ENCODE measurements at regions not wholly inside any gene's neighbourhood (a gene's known extent, or its start where the extent isn't known, plus 50 kb on each side); places are given as distances from the start of the nearest gene placed in this dataset.
A peak's percentile ranks its signal among the peaks of the same experiment; 100 is the strongest.
"Not testable (repeated sequence)": the region's sequence is repeated elsewhere in the genome, so short reads cannot be mapped to it uniquely, and the experiment has no call there.

DNA sequence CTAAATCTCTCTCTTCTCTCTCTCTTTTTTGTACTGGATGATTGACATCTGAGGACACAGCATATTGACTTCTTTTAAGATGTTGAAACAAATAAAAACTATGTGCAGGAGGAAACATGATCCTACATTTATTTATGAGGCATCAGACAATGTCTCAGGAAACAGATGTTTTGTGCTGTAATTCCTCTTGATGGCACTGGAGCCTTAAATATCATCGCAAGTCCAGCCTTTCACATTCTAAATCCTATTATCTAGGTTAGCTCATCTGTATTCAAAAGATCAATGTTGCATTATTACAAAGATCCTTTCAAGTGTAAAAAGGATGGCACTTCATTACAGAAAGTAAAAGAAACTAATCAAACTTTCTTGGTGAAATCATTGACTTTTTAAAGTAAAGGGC lies 63.9 kb downstream of the MAT2B start:
- DNase-seq = peak in 1 of 3 donors; percentile 17

- peak in 2 of 3 donors; percentile 29 to 86 for DNase-seq
Observed at GRCh38 chr5:163571744-163572143, 66.3 kb downstream of the MAT2B start.

- DNase-seq = no peak
Observed at GRCh38 chr5:163574472-163575440, 69.3 kb downstream of the MAT2B start.

- DNase-seq = no peak
Observed at GRCh38 chr5:163578652-163579051, 73.2 kb downstream of the MAT2B start.

GRCh38 chr5:163579729-163580128 lies 74.3 kb downstream of the MAT2B start:
- DNase-seq = no peak

GRCh38 chr5:163580516-163580915 lies 75.1 kb downstream of the MAT2B start:
- no peak for DNase-seq

GRCh38 chr5:163583491-163584153 lies 78.2 kb downstream of the MAT2B start:
- DNase-seq = not testable (repeated sequence)

DNA sequence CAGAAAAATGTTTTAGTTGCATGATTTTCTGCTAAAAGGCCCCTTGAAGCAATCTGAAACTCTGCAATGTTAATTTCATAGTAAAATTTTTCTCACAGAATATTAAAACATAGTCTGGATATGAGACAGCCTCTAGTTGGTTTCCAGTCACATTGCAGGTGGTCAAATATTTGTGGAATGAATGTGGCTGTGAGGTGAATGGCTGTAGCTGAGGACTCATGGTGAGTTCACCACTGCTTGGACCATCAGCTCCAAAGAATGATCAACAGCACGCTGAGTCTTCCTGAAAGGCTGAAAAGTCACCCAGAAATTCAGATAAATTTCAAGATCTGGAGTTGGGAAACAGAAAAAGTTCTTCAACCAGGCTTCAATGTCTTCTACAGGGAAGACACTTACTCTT lies 79.8 kb downstream of the MAT2B start:
- peak in 1 of 3 donors; percentile 49 for DNase-seq

- DNase-seq = no peak
Observed at GRCh38 chr5:163586531-163586956, 81.1 kb downstream of the MAT2B start.

DNA sequence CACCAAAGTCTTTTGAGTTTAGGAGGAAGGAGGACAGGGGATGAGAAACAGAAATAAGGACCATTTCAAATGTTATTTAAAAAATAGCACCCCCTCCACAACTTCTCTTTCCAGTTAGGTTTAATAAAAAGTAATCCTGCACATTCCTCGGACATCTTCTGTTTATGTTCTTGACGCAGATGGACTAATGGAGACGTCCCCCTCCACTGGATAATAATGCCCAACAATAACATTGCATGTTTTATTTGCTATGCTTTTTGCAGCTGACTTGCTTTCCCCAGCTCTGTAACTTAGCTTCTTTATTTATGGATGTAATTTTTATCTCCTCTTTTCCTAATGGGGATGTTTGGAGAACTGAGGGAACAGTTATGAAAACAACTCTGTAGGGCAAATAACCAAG lies 89.5 kb downstream of the MAT2B start:
- no peak for DNase-seq

DNA sequence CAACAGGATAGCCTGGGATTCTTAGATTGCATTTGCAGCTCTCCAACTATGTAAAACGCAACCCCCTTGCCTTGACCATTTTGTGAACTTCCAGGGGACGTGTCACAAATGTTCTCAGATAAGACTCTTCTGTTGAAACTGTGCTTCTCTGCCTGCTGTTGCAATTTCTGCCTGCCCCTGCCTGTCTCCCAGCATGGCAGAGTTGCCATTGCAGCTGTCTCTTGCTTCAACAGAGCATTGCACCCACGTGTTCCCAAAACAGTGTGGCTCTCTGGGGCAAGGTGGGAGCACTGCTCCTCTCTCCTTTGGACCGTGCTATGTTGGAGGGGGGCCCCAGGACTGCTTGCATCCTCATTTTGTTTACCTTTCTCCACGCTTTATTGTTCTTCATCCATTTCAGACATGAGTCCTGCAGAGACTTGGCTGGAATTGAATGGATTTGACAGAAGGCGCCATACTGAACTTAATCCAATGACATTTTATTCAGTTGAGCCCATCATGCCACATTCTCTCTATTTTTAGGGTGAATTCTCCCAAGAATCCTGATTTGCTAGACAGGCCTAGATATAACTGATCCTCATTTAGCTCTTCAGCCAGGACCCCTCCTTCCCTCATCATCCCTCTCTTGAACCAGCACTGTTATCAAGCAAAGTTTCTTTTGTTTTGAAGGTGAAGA lies 90.7 kb downstream of the MAT2B start:
- no peak for DNase-seq

DNA sequence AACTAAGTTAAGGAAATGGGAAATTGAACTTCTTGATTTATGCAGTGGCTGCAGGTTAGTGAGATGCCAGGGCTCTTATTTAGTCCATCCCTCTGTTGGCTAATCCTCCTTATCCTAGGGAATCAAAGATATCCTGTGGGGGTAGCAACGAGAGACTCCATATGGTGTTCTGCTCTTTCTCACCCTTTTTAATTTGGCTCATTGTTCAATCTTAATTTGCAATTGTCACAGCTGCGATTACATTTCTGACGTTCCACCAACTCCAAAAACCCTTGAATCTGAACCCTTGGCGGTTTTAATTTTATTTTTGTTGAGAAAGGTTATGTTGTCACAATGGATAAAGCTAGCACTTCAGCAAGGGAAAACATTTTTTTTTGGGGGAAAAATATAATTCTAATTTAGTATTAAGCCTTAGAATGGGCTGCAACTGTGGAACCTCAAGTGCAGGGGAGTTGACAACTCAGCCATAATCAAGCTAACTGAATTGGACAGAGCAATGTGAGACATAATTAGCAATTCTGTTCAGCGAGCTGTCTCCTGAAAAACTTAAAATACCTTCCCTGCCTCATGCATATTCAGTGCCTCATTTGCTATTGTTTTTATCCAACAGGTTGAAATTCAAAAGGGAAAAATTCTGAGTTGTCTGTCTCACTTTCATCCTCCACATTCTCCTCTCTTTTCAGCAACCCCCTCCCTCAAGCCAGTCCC lies 91.3 kb downstream of the MAT2B start:
- no peak for DNase-seq

- no peak for DNase-seq
Observed at GRCh38 chr5:163604013-163604412, 98.6 kb downstream of the MAT2B start.

- DNase-seq = no peak
Observed at GRCh38 chr5:163607256-163607655, 101.8 kb downstream of the MAT2B start.

DNA sequence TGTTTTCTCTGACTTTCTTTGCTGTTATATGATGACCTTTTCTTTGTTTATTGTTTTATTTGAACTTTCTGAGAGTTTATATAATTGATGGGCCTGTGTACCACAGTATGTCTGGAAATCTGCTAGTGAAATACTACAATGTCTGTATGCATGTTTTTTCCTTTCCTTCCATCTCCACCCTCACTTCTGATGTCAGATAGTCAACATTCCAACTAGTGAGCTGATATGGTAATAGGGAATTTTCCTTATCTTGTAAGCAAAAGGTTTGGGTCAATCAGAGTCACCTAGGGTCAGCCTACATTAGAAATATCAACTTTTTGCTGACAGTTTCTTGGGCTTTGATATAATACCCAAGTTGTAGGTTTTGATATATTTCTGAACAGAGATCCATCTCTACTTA lies 103.2 kb downstream of the MAT2B start:
- no peak for DNase-seq

GRCh38 chr5:163609910-163610309 lies 104.5 kb downstream of the MAT2B start:
- DNase-seq = no peak

DNA sequence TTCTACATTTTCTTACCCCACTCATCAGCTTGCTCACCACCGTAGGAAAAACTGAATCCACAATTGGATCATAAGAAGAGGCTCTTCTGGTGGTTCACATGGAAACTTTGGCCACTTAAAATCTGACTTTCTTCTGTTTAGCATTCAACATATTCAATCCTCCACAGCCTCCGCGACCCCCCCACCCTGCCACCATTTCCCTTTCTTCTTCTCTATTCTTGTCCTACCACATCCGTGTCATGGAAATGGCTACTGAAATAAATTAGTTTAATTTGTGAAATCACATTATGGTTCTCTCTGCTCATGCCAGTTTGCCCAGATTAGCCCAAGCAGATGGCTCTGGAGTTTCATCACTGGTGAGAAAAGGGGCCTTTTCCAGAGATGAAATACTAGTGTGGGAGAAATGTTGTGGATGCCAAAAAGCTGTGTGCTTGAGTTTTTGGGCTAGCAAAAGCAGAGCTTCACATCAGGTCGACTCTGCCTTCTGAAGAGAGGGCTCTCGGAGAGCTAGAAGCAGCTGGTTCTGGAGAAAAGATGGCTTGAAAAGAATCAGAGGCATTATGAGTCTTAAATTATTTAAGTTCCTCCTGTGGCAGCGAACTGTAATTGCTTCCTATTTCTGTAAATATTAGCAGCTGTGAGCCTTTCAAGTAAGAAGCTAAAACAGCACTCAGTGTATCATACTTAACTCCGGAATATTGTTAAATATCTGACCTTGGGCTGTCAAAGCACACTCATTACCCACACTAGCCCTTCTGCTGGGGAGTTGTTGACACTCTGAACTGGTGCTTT lies 107.1 kb downstream of the MAT2B start:
- no peak for DNase-seq

- no peak for DNase-seq
Observed at GRCh38 chr5:163613150-163613442, 107.7 kb downstream of the MAT2B start.

- no peak for DNase-seq
Observed at GRCh38 chr5:163614787-163615186, 109.4 kb downstream of the MAT2B start.

DNA sequence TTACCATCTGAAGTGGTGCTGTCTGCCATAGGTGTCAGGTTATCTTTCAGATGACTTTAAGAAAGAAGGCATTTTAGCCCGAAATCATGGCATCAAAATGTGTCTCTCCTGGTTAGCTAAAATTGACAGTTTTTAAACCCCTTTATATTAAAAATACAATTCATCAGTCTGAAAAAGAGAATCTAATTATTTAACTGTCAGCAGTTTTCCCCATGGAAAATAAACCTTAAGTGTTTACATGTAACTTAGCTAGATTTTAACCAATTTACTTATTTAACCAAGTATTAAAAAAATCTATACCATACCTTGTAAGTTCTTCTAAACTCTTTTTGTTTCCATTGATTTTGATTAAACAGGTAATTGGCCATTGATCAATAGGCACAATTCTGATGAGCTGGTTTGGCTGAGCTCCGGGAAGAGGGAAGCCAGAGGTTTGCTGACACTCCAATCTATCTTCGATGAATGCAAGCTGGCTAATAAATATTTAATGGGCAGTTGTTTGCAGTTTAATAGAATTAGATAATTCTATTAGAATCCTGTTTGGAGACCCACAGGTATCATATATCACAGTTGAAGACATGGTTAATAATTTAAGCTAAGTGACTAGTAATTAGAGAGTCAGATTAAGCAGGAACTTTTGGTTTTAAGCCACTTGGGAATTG lies 114.0 kb downstream of the MAT2B start:
- no peak for DNase-seq

DNA sequence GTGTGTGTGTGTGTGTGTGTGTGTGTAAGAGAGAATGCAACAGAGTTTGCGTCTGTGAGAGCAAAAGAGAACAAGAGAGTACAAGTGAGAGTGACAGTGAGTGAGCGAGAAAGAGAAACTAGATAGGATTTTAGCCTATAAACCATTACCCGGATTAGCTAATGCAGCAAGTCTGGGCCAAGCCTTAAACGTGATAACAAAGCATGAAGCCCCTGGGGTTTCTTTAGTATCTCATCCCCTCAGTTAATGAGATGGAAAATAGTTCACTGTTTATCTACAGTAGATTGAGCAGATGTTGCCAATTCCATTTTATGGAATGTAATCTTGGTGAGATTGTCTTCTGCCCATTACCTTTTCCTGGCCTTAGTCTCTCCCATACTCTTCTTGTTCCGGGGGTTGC lies 114.5 kb downstream of the MAT2B start:
- DNase-seq = no peak

All from muscle of back (tissue), 3 donors.